C4-2B (cell line): ENCODE measurements at regions not wholly inside any gene's neighbourhood (a gene's known extent, or its start where the extent isn't known, plus 50 kb on each side); places are given as distances from the start of the nearest gene placed in this dataset.
A peak's percentile ranks its signal among the peaks of the same experiment; 100 is the strongest.
"Not testable (repeated sequence)": the region's sequence is repeated elsewhere in the genome, so short reads cannot be mapped to it uniquely, and the experiment has no call there.

ENCODE experiments used
- H3K27ac ChIP-seq: fragments of 450-650 bp; 2 replicates; pipeline ENCODE4 v1.5.1; 2017
- ZFX ChIP-seq: fragments of 450-650 bp; IDR thresholded peaks from 2 replicates; pipeline ENCODE4 v1.6.1; 2017
- TF ChIP-seq, protein P1 (sequence below): fragments of 450-650 bp; conservative IDR thresholded peaks from 2 replicates; pipeline ENCODE4 v1.5.1; 2017; ENCODE audit warnings: mild to moderate bottlenecking

DNA sequence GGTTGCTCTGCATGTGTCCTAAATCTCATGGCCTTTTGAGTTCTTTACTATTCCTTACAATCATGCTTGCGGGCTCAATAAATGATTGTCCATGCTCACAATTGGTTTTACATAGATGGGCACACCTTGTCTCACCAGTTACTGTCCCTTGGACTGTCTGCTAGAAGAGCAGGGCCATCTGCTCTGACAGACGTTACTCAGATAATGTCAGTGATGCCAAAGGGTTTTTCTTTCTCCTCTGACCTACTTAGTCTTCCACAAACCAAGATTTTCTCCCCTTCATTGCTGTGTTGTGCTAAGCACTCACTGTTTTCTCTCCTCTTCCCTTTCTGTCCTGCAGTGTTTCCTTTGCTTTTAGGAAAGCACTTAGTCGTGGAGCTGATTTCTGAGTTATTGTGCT lies 562.3 kb downstream of the KIF4B start:
- H3K27ac ChIP-seq, result no peak overlapping the region

DNA sequence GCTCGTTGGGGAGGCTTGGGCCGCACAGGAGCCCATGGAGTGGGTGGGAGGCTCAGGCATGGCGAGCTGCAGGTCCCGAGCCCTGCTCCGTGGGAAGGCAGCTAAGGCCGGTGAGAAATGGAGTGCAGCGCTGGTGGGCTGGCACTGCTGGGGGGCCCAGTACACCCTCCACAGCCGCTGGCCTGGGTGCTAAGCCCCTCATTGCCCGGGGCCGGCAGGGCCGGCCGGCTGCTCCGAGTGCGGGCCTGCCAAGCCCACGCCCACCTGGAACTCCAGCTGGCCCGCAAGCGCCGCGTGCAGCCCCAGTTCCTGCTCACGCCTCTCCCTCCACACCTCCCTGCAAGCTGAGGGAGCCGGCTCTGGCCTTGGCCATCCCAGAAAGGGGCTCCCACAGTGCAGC lies 573.3 kb downstream of the KIF4B start:
- not testable (repeated sequence) for H3K27ac ChIP-seq

More for the DNA sequence above, 562.3 kb downstream of the KIF4B start:
- TF ChIP-seq ZFX, result no peak
- TF ChIP-seq, protein P1, sequence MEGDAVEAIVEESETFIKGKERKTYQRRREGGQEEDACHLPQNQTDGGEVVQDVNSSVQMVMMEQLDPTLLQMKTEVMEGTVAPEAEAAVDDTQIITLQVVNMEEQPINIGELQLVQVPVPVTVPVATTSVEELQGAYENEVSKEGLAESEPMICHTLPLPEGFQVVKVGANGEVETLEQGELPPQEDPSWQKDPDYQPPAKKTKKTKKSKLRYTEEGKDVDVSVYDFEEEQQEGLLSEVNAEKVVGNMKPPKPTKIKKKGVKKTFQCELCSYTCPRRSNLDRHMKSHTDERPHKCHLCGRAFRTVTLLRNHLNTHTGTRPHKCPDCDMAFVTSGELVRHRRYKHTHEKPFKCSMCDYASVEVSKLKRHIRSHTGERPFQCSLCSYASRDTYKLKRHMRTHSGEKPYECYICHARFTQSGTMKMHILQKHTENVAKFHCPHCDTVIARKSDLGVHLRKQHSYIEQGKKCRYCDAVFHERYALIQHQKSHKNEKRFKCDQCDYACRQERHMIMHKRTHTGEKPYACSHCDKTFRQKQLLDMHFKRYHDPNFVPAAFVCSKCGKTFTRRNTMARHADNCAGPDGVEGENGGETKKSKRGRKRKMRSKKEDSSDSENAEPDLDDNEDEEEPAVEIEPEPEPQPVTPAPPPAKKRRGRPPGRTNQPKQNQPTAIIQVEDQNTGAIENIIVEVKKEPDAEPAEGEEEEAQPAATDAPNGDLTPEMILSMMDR, result no peak

DNA sequence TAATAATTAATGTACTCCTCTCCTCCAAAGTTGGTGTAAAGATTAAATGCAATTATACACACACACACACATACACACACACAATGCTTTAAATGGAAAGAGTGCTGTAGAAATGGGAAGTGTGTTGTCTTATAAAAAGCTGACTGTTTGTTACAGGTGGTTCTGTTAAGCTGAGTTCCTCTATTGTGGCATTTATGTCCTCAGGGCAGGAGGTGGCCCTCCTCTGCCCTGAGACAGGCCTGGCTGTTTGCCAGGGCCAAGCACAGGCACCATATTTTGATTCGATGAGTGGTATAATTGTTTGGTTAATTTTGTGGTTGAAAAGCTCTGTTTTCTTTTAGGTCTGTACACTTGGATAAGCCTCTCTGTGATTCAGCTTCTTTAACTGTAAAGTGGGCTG lies 573.9 kb downstream of the KIF4B start:
- TF ChIP-seq, protein P1, result no peak
- TF ChIP-seq ZFX, result no peak
- H3K27ac ChIP-seq, result no peak overlapping the region

DNA sequence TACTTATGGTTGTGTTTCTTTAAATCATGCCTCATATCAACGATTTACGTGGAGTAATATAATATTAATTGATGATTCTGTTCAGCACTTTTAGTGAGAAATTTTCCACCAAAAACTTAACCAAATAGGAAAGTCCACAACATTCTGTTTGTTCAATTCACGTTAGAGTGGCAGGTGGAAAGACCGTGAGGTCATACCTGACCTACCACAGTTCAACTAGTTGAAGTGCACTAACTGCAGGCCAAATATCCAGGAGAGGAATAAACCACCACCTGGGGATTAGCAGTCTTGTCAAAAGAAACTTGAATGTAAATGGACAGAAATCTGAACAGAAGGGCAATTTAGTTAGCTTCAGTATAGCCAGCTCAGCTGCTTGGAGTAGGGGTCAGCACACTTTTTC lies 577.7 kb downstream of the KIF4B start:
- TF ChIP-seq ZFX, result no peak
- TF ChIP-seq, protein P1, result no peak
- no peak overlapping the region for H3K27ac ChIP-seq

DNA sequence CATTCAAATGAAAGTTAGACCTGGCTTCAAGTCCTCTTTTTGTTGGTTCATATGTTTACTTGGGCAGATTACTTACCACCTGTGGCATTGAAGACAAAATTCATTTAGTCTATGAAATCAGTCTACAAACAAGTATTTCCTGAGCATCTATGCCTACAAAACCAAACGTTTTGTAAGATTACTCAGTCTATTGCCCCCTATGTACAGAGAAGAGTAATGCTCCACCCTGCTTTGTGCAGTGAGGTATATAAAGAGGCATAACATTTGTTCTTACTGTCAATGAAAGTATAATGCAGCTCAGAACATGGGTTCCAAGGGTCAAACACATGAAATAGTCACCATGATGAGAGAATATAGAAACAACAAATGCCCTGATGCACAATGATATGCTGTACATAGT lies 580.7 kb downstream of the KIF4B start:
- TF ChIP-seq, protein P1, result peak; percentile 21; the same call in 1 of the 2 replicates
- no peak for TF ChIP-seq ZFX
- H3K27ac ChIP-seq, result no peak overlapping the region

DNA sequence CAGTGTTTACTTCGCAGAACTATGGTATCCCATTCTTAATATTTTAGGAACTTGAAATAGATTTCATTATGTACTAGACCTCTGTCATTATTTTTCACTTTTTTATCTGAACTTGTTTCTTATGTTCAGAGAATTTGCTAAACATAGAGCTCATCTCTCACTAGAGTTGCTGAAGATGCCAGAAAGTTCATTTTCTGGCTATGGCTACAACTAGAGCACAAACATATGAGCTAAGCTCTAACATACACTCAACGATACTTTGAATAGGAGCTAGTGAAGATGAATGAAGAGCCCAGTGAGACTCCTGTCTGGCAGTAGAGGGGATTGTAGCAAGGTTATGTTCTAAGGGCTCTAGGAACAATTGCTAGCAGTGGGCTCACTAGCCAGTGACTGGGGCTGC lies 582.2 kb downstream of the KIF4B start:
- no peak overlapping the region for H3K27ac ChIP-seq
- TF ChIP-seq, protein P1, result no peak
- no peak for TF ChIP-seq ZFX

DNA sequence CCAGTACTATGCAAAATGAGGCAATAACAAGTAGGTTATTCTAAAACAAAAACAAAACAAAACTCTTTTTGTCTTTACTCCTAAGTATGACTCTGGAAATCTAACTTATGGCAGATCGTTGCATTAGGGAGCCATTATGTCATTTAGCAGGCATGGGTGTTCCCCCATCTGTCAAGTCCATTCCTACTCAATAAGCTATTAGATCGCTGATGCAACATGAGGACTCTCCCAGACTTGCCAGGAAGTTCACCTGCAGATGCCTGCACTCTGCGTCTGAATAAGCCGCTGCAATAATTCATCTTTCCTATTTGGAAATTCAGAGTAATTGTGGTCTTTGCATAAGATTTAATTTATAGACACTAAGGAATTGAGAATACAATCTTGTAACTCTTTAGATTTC lies 585.0 kb downstream of the KIF4B start:
- H3K27ac ChIP-seq, result no peak overlapping the region
- TF ChIP-seq ZFX, result no peak
- TF ChIP-seq, protein P1, result no peak

DNA sequence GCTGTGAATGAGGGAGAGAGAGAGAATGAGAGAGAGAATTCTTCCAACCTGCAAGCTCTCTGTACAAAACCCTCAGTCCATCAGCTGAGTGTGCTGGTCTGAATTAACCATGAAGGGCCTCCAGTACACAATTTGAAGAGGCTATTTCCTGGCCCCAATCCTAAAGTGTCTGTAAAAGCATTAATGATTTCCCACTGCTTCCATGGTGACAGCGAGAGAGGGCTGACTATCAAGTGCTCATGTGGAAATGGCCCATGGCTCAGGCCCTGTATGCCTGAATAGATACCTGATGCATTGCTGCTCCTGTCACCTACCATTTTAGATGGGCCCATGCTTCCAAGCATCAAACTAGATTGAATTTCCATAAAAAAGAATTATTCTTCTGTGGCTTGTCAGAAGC lies 592.4 kb downstream of the KIF4B start:
- TF ChIP-seq, protein P1, result no peak
- no peak for TF ChIP-seq ZFX
- no peak overlapping the region for H3K27ac ChIP-seq
